Panc1 (cell line): ENCODE measurements at regions not wholly inside any gene's neighbourhood (a gene's known extent, or its start where the extent isn't known, plus 50 kb on each side); places are given as distances from the start of the nearest gene placed in this dataset.

ENCODE experiments used
- POLR2AphosphoS5 ChIP-seq: IDR thresholded peaks from 2 replicates; pipeline ENCODE4 v1.6.1; 2012; ENCODE audit warnings: mild to moderate bottlenecking, low read depth, low read length, moderate library complexity
- TF ChIP-seq, protein P1 (sequence below): fragments of 450-650 bp; IDR thresholded peaks from 2 replicates; pipeline ENCODE4 v1.5.1; 2017; ENCODE audit warnings: mild to moderate bottlenecking
- TF ChIP-seq, protein P2 (sequence below), 2 experiments: IDR thresholded peaks; 2 replicates each; pipeline ENCODE4 v1.6.1; 2011 to 2012; ENCODE audit warnings: low read depth in 2 of 2, control low read depth in 1 of 2, low read length in 1 of 2, mild to moderate bottlenecking in 1 of 2, moderate library complexity in 1 of 2; ENCODE audit not compliant: insufficient read depth in 1 of 2

DNA sequence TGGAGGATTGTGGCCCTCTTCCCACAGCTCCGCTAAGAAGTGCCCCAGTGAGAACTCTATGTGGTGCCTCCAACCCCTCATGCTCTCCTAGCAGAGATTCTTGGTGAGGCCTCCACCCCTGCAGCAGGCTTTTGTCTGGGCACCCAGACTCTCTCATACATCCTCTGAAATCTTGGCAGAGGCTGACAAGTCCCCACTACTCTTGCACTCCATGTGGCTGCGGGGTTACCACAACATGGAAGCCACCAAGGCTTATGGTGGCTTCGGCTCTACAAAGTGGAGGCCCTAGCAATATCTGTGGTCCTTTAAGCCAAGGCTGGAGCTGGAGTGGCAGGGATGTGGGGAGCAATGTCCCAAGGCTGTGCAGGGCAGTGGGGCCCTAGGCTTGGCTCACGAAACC lies 255.2 kb downstream of the COX7B2 start:
- TF ChIP-seq, protein P1, sequence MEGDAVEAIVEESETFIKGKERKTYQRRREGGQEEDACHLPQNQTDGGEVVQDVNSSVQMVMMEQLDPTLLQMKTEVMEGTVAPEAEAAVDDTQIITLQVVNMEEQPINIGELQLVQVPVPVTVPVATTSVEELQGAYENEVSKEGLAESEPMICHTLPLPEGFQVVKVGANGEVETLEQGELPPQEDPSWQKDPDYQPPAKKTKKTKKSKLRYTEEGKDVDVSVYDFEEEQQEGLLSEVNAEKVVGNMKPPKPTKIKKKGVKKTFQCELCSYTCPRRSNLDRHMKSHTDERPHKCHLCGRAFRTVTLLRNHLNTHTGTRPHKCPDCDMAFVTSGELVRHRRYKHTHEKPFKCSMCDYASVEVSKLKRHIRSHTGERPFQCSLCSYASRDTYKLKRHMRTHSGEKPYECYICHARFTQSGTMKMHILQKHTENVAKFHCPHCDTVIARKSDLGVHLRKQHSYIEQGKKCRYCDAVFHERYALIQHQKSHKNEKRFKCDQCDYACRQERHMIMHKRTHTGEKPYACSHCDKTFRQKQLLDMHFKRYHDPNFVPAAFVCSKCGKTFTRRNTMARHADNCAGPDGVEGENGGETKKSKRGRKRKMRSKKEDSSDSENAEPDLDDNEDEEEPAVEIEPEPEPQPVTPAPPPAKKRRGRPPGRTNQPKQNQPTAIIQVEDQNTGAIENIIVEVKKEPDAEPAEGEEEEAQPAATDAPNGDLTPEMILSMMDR = no peak
- TF ChIP-seq POLR2AphosphoS5 = no peak
- TF ChIP-seq, protein P2, sequence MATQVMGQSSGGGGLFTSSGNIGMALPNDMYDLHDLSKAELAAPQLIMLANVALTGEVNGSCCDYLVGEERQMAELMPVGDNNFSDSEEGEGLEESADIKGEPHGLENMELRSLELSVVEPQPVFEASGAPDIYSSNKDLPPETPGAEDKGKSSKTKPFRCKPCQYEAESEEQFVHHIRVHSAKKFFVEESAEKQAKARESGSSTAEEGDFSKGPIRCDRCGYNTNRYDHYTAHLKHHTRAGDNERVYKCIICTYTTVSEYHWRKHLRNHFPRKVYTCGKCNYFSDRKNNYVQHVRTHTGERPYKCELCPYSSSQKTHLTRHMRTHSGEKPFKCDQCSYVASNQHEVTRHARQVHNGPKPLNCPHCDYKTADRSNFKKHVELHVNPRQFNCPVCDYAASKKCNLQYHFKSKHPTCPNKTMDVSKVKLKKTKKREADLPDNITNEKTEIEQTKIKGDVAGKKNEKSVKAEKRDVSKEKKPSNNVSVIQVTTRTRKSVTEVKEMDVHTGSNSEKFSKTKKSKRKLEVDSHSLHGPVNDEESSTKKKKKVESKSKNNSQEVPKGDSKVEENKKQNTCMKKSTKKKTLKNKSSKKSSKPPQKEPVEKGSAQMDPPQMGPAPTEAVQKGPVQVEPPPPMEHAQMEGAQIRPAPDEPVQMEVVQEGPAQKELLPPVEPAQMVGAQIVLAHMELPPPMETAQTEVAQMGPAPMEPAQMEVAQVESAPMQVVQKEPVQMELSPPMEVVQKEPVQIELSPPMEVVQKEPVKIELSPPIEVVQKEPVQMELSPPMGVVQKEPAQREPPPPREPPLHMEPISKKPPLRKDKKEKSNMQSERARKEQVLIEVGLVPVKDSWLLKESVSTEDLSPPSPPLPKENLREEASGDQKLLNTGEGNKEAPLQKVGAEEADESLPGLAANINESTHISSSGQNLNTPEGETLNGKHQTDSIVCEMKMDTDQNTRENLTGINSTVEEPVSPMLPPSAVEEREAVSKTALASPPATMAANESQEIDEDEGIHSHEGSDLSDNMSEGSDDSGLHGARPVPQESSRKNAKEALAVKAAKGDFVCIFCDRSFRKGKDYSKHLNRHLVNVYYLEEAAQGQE (IDR thresholded peaks at IDR 0.05; ENCODE audit: insufficient read depth in 1 of 2, low read depth in 2 of 2, low read length in 1 of 2) = no peak
